ENCODE measurements at regions not wholly inside any gene's neighbourhood (a gene's known extent, or its start where the extent isn't known, plus 50 kb on each side); places are given as distances from the start of the nearest gene placed in this dataset.

- Histone ChIP-seq H3K4me2 (ENCODE audit: control insufficient read depth, insufficient read depth) (no peak overlapping the region), H3K27me3 (replicated peaks in 1 of 2; ENCODE audit: control insufficient read depth in 2 of 2, insufficient read depth in 2 of 2, low read length in 1 of 2) (no peaks in the 10 kb centered on the region), H3K9me3 (replicated peaks; ENCODE audit: control insufficient read depth, insufficient read depth, low read length) (no peaks in the 10 kb centered on the region), H4K20me1 (ENCODE audit: control insufficient read depth, insufficient read depth) (no peaks in the 10 kb centered on the region), H3K4me1 (ENCODE audit: control insufficient read depth, insufficient read depth, low read length) (no peaks in the 10 kb centered on the region), H2AFZ (ENCODE audit: control insufficient read depth, low read depth, low read length) (no peak overlapping the region), H3K4me3 (no peak overlapping the region), H3K9ac (ENCODE audit: control insufficient read depth, insufficient read depth, low read length) (no peak overlapping the region), H3K27ac (ENCODE audit: control insufficient read depth, insufficient read depth) (no peak overlapping the region), H3K36me3 (ENCODE audit: control insufficient read depth in 2 of 2, insufficient read depth in 2 of 2, low read length in 1 of 2) (no peaks in the 10 kb centered on the region), H3K79me2 (ENCODE audit: control insufficient read depth, insufficient read depth, low read length) (no peaks in the 10 kb centered on the region)
- FAIRE-seq: no peak
- in situ Hi-C loops (cut with MboI) (no loop called here), intact Hi-C loops (cut with micrococcal nuclease; ENCODE audit: unreplicated experiment) (no loop called here)
- RAD21 ChIA-PET (ENCODE audit: unreplicated experiment): no interaction called here
- BruUV-seq (replicated peaks): no TSS peak
- no peak for TF ChIP-seq EED (IDR thresholded peaks at IDR 0.05; ENCODE audit: low read depth)
- TF ChIP-seq RAD51 (IDR thresholded peaks at IDR 0.05): no peak
- no peak for TF ChIP-seq HSF1 (IDR thresholded peaks at IDR 0.05; ENCODE audit: low read depth, low read length)
- TF ChIP-seq SIN3A (IDR thresholded peaks at IDR 0.05; ENCODE audit: low read depth, low read length): no peak
- no peak for TF ChIP-seq CHD1 (IDR thresholded peaks at IDR 0.05; ENCODE audit: low read depth, low read length)
- no peak for TF ChIP-seq ZNF384 (IDR thresholded peaks at IDR 0.05; ENCODE audit: borderline replicate concordance, low read depth, low read length)
- TF ChIP-seq KDM1A (IDR thresholded peaks at IDR 0.05; ENCODE audit: borderline replicate concordance): no peak
- TF ChIP-seq ZBTB11 (CRISPR knock-in tag; IDR thresholded peaks at IDR 0.05): no peak
- no peak for TF ChIP-seq CBX5 (IDR thresholded peaks at IDR 0.05; ENCODE audit: low read depth)
- TF ChIP-seq ZNF274 (IDR thresholded peaks at IDR 0.05; ENCODE audit: insufficient read depth, insufficient read length): no peak
- no peak for TF ChIP-seq NR2C1 (IDR thresholded peaks at IDR 0.05)
- no peak for TF ChIP-seq TBL1XR1 (IDR thresholded peaks at IDR 0.05; ENCODE audit: low read depth, low read length)
- no peak for TF ChIP-seq RCOR1 (conservative IDR thresholded peaks at IDR 0.05; ENCODE audit: low read depth, low read length)
- no peak for TF ChIP-seq HDGF (IDR thresholded peaks at IDR 0.05)
- no peak for TF ChIP-seq FOXM1 (IDR thresholded peaks at IDR 0.05; ENCODE audit: low read depth, low read length)
- no peak for TF ChIP-seq IRF3 (IDR thresholded peaks at IDR 0.05)
- SMC1A ChIA-PET (ENCODE audit: uncharacterized antibody, unreplicated experiment): no interaction called here
- POLR2A ChIA-PET: no interaction called here
- no peak for ATAC-seq
- DNase-seq (ENCODE audit: low read depth, low spot score): no peak
- CTCF ChIA-PET: interaction anchor here (1.3 kb wide), 1 partner anchor 21 kb away, joined by 3 read pairs; no protein-coding TSS in a partner anchor
Observed at GRCh38 chr12:90322006-90322405, 613.4 kb upstream of the ATP2B1 start.

Data from GM12878 (cell line).